Keratinocyte (primary cell): ENCODE measurements at regions not wholly inside any gene's neighbourhood (a gene's known extent, or its start where the extent isn't known, plus 50 kb on each side); places are given as distances from the start of the nearest gene placed in this dataset.

ENCODE experiments used
- DNase-seq: peaks from one replicate; pipeline ENCODE4 v3.0.0-alpha.2; 2011; ENCODE audit warnings: low read depth, missing footprints, low spot score
- FAIRE-seq: peaks from 2 replicates; lab custom pipeline; 2011; peaks lifted over from hg19 to GRCh38; lab: Jason Lieb, UNC
- H2AFZ ChIP-seq: 2 replicates; pipeline ENCODE4 v1.6.0; 2012; ENCODE audit warnings: low read length, control low read depth, inconsistent platforms; ENCODE audit not compliant: control insufficient read depth
- H3K27ac ChIP-seq: 2 replicates; pipeline ENCODE4 v1.5.1; 2011; ENCODE audit warnings: low read length; ENCODE audit not compliant: control insufficient read depth, insufficient read depth
- H3K27me3 ChIP-seq: 3 replicates; pipeline ENCODE4 v1.6.0; 2011; ENCODE audit warnings: low read length; ENCODE audit not compliant: control insufficient read depth, insufficient read depth; ENCODE audit errors: extremely low read depth
- H3K36me3 ChIP-seq, 2 experiments: 2 replicates in 1 of 2; 3 replicates in 1 of 2; pipeline ENCODE4 v1.5.1; 2011; ENCODE audit warnings: low read length in 2 of 2, mild to moderate bottlenecking in 1 of 2; ENCODE audit not compliant: control insufficient read depth in 2 of 2, insufficient read depth in 2 of 2; ENCODE audit errors: extremely low read depth in 1 of 2
- H3K4me1 ChIP-seq: 3 replicates; pipeline ENCODE4 v1.5.1; 2011; ENCODE audit warnings: low read length; ENCODE audit not compliant: control insufficient read depth, insufficient read depth; ENCODE audit errors: extremely low read depth
- H3K4me2 ChIP-seq: 3 replicates; pipeline ENCODE4 v1.6.0; 2011; ENCODE audit warnings: low read depth, low read length; ENCODE audit not compliant: control insufficient read depth, insufficient read depth; ENCODE audit errors: extremely low read depth
- H3K4me3 ChIP-seq, 3 experiments: fragments of 200-600 bp in 1 of 3; sonication (generic) in 1 of 3; 2 replicates in 2 of 3; 3 replicates in 1 of 3; pipeline ENCODE4 v1.5.1; 2011 to 2016; ENCODE audit warnings: low read length in 3 of 3, mild to moderate bottlenecking in 3 of 3, control low read depth in 2 of 3, inconsistent platforms in 1 of 3, low read depth in 1 of 3, mixed read lengths in 1 of 3, mixed run types in 1 of 3, moderate library complexity in 1 of 3; ENCODE audit not compliant: control insufficient read depth in 2 of 3, insufficient read depth in 2 of 3; ENCODE audit errors: extremely low read depth in 1 of 3
- H3K79me2 ChIP-seq: 2 replicates; pipeline ENCODE4 v1.6.0; 2012; ENCODE audit warnings: low read length; ENCODE audit not compliant: control insufficient read depth, insufficient read depth
- H3K9ac ChIP-seq: 3 replicates; pipeline ENCODE4 v1.6.0; 2011; ENCODE audit warnings: low read length; ENCODE audit not compliant: control insufficient read depth, insufficient read depth; ENCODE audit errors: extremely low read depth
- H3K9me1 ChIP-seq: 3 replicates; pipeline ENCODE4 v1.6.0; 2011; ENCODE audit warnings: low read length; ENCODE audit not compliant: control insufficient read depth, insufficient read depth; ENCODE audit errors: extremely low read depth
- H3K9me3 ChIP-seq: 2 replicates; pipeline ENCODE4 v1.5.1; 2012; ENCODE audit warnings: low read depth, low read length; ENCODE audit not compliant: control insufficient read depth
- H4K20me1 ChIP-seq: 3 replicates; pipeline ENCODE4 v1.6.0; 2011; ENCODE audit warnings: low read length; ENCODE audit not compliant: control insufficient read depth, insufficient read depth; ENCODE audit errors: extremely low read depth
- EZH2 ChIP-seq: IDR thresholded peaks from one replicate; pipeline ENCODE4 v1.6.1; 2012; ENCODE audit warnings: inconsistent platforms, mild to moderate bottlenecking, low read length, moderate library complexity
- dilution Hi-C: fragments of 300-500 bp; cut with MboI; formaldehyde crosslinking; loops from one replicate; pipeline ENCODE4 v1.7.0; 2020; ENCODE audit warnings: low sequenced_read_pairs; ENCODE audit not compliant: extremely low pct_ligation_motif_present
- TF ChIP-seq, protein P1 (sequence below), 3 experiments: IDR thresholded peaks in 1 of 3; conservative IDR thresholded peaks in 1 of 3; optimal IDR thresholded peaks in 1 of 3; 2 replicates in 2 of 3; 3 replicates in 1 of 3; pipeline versions ENCODE3 to v1.5.1; 2011; ENCODE audit warnings: low read length in 3 of 3, mild to moderate bottlenecking in 3 of 3, moderate library complexity in 2 of 3, control low read depth in 1 of 3, inconsistent platforms in 1 of 3; ENCODE audit not compliant: insufficient read depth in 2 of 3; ENCODE audit errors: extremely low read depth in 1 of 3

DNA sequence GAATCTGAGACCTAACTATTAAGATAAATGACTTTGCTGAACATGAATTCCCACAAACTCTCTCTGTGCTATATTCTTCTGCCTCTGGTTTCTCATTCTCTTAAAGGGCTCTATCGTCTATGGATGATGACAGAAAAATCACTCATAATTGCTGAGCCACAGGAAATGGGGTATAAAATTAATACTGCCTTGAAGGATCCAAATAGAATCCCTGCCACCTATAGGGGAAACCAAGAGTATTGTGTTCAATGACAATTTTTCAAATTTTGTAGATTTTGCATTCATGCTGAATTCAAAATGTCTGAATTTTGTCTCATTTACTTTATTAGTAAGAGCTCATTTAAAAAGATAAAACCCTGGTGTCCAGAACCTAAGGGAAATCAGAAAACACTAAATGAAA lies 235.8 kb downstream of the RBM43 start:
- H2AFZ ChIP-seq = no peak overlapping the region
- no peak for FAIRE-seq
- dilution Hi-C loops = no loop called here

DNA sequence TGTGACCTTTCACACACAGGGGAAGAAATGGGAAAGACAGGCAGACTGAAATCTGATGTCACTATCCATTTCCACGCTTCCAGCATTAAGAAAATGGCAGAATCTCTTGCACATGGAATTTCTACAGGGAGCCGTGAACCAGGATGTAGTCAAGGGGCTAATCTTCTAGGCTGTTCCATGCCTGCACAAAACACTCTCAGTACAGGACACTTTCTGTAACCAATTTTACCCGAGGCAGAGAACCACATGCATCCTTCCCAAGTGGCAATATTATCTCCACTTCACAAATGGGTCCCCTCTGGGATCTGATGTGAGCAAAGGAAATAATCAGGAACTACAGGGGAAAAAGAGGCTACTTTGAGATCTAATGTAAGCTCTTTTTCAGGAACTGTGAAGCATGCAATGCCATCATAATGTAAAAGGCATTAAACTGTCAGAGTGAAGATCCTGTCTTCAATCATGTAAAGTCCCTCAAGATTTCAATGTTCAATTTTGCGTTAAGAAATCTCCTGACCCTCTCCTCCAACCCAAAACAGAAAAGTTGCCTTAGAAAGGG lies 236.9 kb downstream of the RBM43 start:
- H3K79me2 ChIP-seq = no peaks in the 10 kb centered on the region
- no peaks in the 10 kb centered on the region for H3K4me1 ChIP-seq
- H3K9me1 ChIP-seq = no peaks in the 10 kb centered on the region
- dilution Hi-C loops = no loop called here
- FAIRE-seq (no peak), DNase-seq (no peak)
- no peak for TF ChIP-seq EZH2
- no peaks in the 10 kb centered on the region for H3K36me3 ChIP-seq
- no peak overlapping the region for H3K27ac ChIP-seq
- H4K20me1 ChIP-seq = no peaks in the 10 kb centered on the region
- H3K4me2 ChIP-seq = no peak overlapping the region
- H3K9me3 ChIP-seq = no peaks in the 10 kb centered on the region
- H2AFZ ChIP-seq = no peak overlapping the region
- no peak overlapping the region for H3K4me3 ChIP-seq
- no peak overlapping the region for H3K9ac ChIP-seq
- H3K27me3 ChIP-seq = no peaks in the 10 kb centered on the region

More for the DNA sequence above, 235.8 kb downstream of the RBM43 start:
- Histone ChIP-seq H3K27ac (no peak overlapping the region), H3K9me3 (no peaks in the 10 kb centered on the region), H3K4me3 (no peak overlapping the region), H3K79me2 (no peaks in the 10 kb centered on the region), H3K27me3 (no peaks in the 10 kb centered on the region), H3K9ac (no peak overlapping the region), H3K4me1 (no peaks in the 10 kb centered on the region), H4K20me1 (no peaks in the 10 kb centered on the region), H3K9me1 (no peaks in the 10 kb centered on the region), H3K36me3 (no peaks in the 10 kb centered on the region), H3K4me2 (no peak overlapping the region)
- DNase-seq = no peak
- TF ChIP-seq EZH2 = no peak
- TF ChIP-seq, protein P1, sequence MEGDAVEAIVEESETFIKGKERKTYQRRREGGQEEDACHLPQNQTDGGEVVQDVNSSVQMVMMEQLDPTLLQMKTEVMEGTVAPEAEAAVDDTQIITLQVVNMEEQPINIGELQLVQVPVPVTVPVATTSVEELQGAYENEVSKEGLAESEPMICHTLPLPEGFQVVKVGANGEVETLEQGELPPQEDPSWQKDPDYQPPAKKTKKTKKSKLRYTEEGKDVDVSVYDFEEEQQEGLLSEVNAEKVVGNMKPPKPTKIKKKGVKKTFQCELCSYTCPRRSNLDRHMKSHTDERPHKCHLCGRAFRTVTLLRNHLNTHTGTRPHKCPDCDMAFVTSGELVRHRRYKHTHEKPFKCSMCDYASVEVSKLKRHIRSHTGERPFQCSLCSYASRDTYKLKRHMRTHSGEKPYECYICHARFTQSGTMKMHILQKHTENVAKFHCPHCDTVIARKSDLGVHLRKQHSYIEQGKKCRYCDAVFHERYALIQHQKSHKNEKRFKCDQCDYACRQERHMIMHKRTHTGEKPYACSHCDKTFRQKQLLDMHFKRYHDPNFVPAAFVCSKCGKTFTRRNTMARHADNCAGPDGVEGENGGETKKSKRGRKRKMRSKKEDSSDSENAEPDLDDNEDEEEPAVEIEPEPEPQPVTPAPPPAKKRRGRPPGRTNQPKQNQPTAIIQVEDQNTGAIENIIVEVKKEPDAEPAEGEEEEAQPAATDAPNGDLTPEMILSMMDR (optimal IDR thresholded peaks at IDR 0.05 in 1 of 3, IDR thresholded peaks at IDR 0.05 in 1 of 3, conservative IDR thresholded peaks at IDR 0.05 in 1 of 3; ENCODE audit: extremely low read depth in 1 of 3, insufficient read depth in 2 of 3, low read length in 3 of 3) = no peak
